Parathyroid adenoma (tissue), 2 donors: ENCODE measurements at regions not wholly inside any gene's neighbourhood (a gene's known extent, or its start where the extent isn't known, plus 50 kb on each side); places are given as distances from the start of the nearest gene placed in this dataset.

Experiments
- H2AFZ ChIP-seq: fragments of 300-600 bp; sonication (generic); one replicate; pipeline ENCODE4 v1.7.0; 2017; ENCODE audit warnings: antibody characterized with exemption, mild to moderate bottlenecking
- H3K27ac ChIP-seq: fragments of 300-600 bp; sonication (generic); one replicate; pipeline ENCODE4 v1.7.0; 2017
- H3K27me3 ChIP-seq: fragments of 300-600 bp; sonication (generic); one replicate; pipeline ENCODE4 v1.7.0; 2017; ENCODE audit warnings: low read length; ENCODE audit not compliant: control insufficient read depth, insufficient read depth
- H3K36me3 ChIP-seq: fragments of 300-600 bp; sonication (generic); one replicate; pipeline ENCODE4 v1.7.0; 2017; ENCODE audit warnings: low read length; ENCODE audit not compliant: control insufficient read depth, insufficient read depth
- H3K4me1 ChIP-seq: fragments of 300-600 bp; sonication (generic); one replicate; pipeline ENCODE4 v1.7.0; 2017; ENCODE audit warnings: control low read depth
- H3K4me2 ChIP-seq: fragments of 300-600 bp; sonication (generic); one replicate; pipeline ENCODE4 v1.7.0; 2017; ENCODE audit warnings: low read length
- H3K4me3 ChIP-seq: fragments of 300-600 bp; sonication (generic); one replicate; pipeline ENCODE4 v1.7.0; 2017; ENCODE audit warnings: low read depth, low read length
- H3K79me2 ChIP-seq: fragments of 300-600 bp; sonication (generic); one replicate; pipeline ENCODE4 v1.7.0; 2017; ENCODE audit warnings: control low read depth
- H3K9ac ChIP-seq: fragments of 300-600 bp; sonication (generic); one replicate; pipeline ENCODE4 v1.7.0; 2017; ENCODE audit warnings: mild to moderate bottlenecking
- H3K9me3 ChIP-seq: fragments of 300-600 bp; sonication (generic); one replicate; pipeline ENCODE4 v1.7.0; 2017; ENCODE audit warnings: low read length; ENCODE audit not compliant: control insufficient read depth
- CTCF ChIP-seq: fragments of 300-600 bp; sonication (generic); IDR thresholded peaks from one replicate; pipeline ENCODE4 v1.7.0; 2017; ENCODE audit warnings: antibody characterized with exemption, mild to moderate bottlenecking
- donor health status: primary hyperparathyroidism.

GRCh38 chr4:65791111-65791811, 121.0 kb upstream of the EPHA5 start:
- Histone ChIP-seq H2AFZ (no peak overlapping the region), H3K36me3 (no peaks in the 10 kb centered on the region), H3K79me2 (no peaks in the 10 kb centered on the region), H3K9me3 (no peaks in the 10 kb centered on the region), H3K27me3 (no peaks in the 10 kb centered on the region), H3K27ac (no peak overlapping the region), H3K4me1 (no peaks in the 10 kb centered on the region), H3K4me2 (no peak overlapping the region), H3K9ac (no peak overlapping the region), H3K4me3 (no peak overlapping the region)
- no peak for TF ChIP-seq CTCF

GRCh38 chr4:65789805-65790204, 119.5 kb upstream of the EPHA5 start:
- no peaks in the 10 kb centered on the region for H3K36me3 ChIP-seq
- H3K4me2 ChIP-seq = no peak overlapping the region
- no peaks in the 10 kb centered on the region for H3K4me1 ChIP-seq
- no peak overlapping the region for H3K27ac ChIP-seq
- H2AFZ ChIP-seq = no peak overlapping the region
- no peak overlapping the region for H3K9ac ChIP-seq
- no peaks in the 10 kb centered on the region for H3K9me3 ChIP-seq
- no peak for TF ChIP-seq CTCF
- no peaks in the 10 kb centered on the region for H3K79me2 ChIP-seq
- no peaks in the 10 kb centered on the region for H3K27me3 ChIP-seq
- H3K4me3 ChIP-seq = no peak overlapping the region

GRCh38 chr4:65789341-65789740, 119.1 kb upstream of the EPHA5 start:
- Histone ChIP-seq H2AFZ (no peak overlapping the region), H3K79me2 (no peaks in the 10 kb centered on the region), H3K36me3 (no peaks in the 10 kb centered on the region), H3K4me1 (no peaks in the 10 kb centered on the region), H3K4me3 (no peak overlapping the region), H3K9ac (no peak overlapping the region), H3K4me2 (no peak overlapping the region), H3K9me3 (no peaks in the 10 kb centered on the region), H3K27me3 (no peaks in the 10 kb centered on the region), H3K27ac (no peak overlapping the region)
- TF ChIP-seq CTCF = no peak

- Histone ChIP-seq H3K4me2 (no peak overlapping the region), H2AFZ (no peak overlapping the region), H3K9me3 (no peaks in the 10 kb centered on the region), H3K79me2 (no peaks in the 10 kb centered on the region), H3K27me3 (no peaks in the 10 kb centered on the region), H3K4me1 (no peaks in the 10 kb centered on the region), H3K27ac (no peak overlapping the region), H3K4me3 (no peak overlapping the region), H3K9ac (no peak overlapping the region), H3K36me3 (no peaks in the 10 kb centered on the region)
- TF ChIP-seq CTCF = no peak
Observed at GRCh38 chr4:65777270-65777669, 107.0 kb upstream of the EPHA5 start.

- Histone ChIP-seq H3K4me3 (no peak overlapping the region), H3K4me2 (no peak overlapping the region), H2AFZ (no peak overlapping the region), H3K79me2 (no peaks in the 10 kb centered on the region), H3K27me3 (no peaks in the 10 kb centered on the region), H3K9ac (no peak overlapping the region), H3K36me3 (no peaks in the 10 kb centered on the region), H3K27ac (no peak overlapping the region), H3K9me3 (no peaks in the 10 kb centered on the region), H3K4me1 (no peaks in the 10 kb centered on the region)
- no peak for TF ChIP-seq CTCF
Observed at GRCh38 chr4:65773636-65774035, 103.3 kb upstream of the EPHA5 start.
